ENCODE measurements at regions not wholly inside any gene's neighbourhood (a gene's known extent, or its start where the extent isn't known, plus 50 kb on each side); places are given as distances from the start of the nearest gene placed in this dataset.
"Not testable (repeated sequence)": the region's sequence is repeated elsewhere in the genome, so short reads cannot be mapped to it uniquely, and the experiment has no call there.

- no peak overlapping the region for H2BK12ac ChIP-seq (ENCODE audit: low read length)
- no peak overlapping the region for H2AFZ ChIP-seq (ENCODE audit: low read length)
- H3K27me3 ChIP-seq (ENCODE audit: control insufficient read depth in 3 of 3, insufficient read depth in 3 of 3, low read depth in 1 of 3, low read length in 3 of 3), result peaks cover 0 to 12% (median 0%) of the 10 kb centered on the region in 3 experiments
- H3K14ac ChIP-seq (ENCODE audit: low read length), result no peak overlapping the region
- H2BK15ac ChIP-seq (ENCODE audit: low read length), result no peak overlapping the region
- no peaks in the 10 kb centered on the region for H3K4me1 ChIP-seq (ENCODE audit: control insufficient read depth in 2 of 2, insufficient read depth in 1 of 2, low read depth in 1 of 2, low read length in 2 of 2)
- no peak overlapping the region for H3K4me2 ChIP-seq (ENCODE audit: insufficient read depth, low read length, poor library complexity, severe bottlenecking)
- WGBS, 2 donors (ENCODE audit: extremely low coverage in 2 of 2, insufficient read length in 2 of 2, insufficient replicate concordance in 1 of 2), result no CpG with 5 or more reads among the region's 4 CpGs
- no peak overlapping the region for H4K91ac ChIP-seq (ENCODE audit: low read depth, low read length, poor library complexity)
- H3K4ac ChIP-seq (ENCODE audit: low read length), result no peak overlapping the region
- H2AK5ac ChIP-seq (ENCODE audit: low read depth, low read length), result no peak overlapping the region
- no peaks in the 10 kb centered on the region for H3K36me3 ChIP-seq (replicated peaks in 1 of 2; ENCODE audit: control insufficient read depth in 2 of 2, insufficient read depth in 2 of 2, low read length in 2 of 2)
- H3K79me1 ChIP-seq (ENCODE audit: low read depth, low read length), result no peaks in the 10 kb centered on the region
- no peak overlapping the region for H4K8ac ChIP-seq (ENCODE audit: low read depth, low read length)
- H2BK120ac ChIP-seq (ENCODE audit: low read depth, low read length), result no peak overlapping the region
- H3K27ac ChIP-seq (replicated peaks; ENCODE audit: low read length), result no peak overlapping the region
- H2BK5ac ChIP-seq (ENCODE audit: low read length), result no peak overlapping the region
- DNase-seq (ENCODE audit: low spot score), result no peak
- no peak overlapping the region for H3K23ac ChIP-seq (ENCODE audit: low read depth, low read length, poor library complexity)
- no peak overlapping the region for H3K18ac ChIP-seq (ENCODE audit: low read length)
- H3K4me3 ChIP-seq (ENCODE audit: low read length in 2 of 2), result no peak overlapping the region
- peaks cover 0 to 4% of the 10 kb centered on the region in 2 donors for H3K9me3 ChIP-seq (replicated peaks in 1 of 2; ENCODE audit: control insufficient read depth in 2 of 2, insufficient read depth in 1 of 2, low read depth in 1 of 2, low read length in 2 of 2)
- H3K9ac ChIP-seq (ENCODE audit: low read depth, low read length, poor library complexity), result no peak overlapping the region
Observed at GRCh38 chr9:97791542-97791941, 61.5 kb upstream of the FOXE1 start.

- H3K27ac ChIP-seq (replicated peaks; ENCODE audit: low read length), result no peak overlapping the region
- no CpG with 5 or more reads among the region's 1 CpG for WGBS, 2 donors (ENCODE audit: extremely low coverage in 2 of 2, insufficient read length in 2 of 2, insufficient replicate concordance in 1 of 2)
- no peak for DNase-seq (ENCODE audit: low spot score)
Observed at GRCh38 chr9:97793067-97793466, 60.0 kb upstream of the FOXE1 start.

GRCh38 chr9:97794666-97795065 is 58.4 kb upstream of the FOXE1 start:
- Histone ChIP-seq H3K18ac (ENCODE audit: low read length) (no peak overlapping the region), H2BK15ac (ENCODE audit: low read length) (no peak overlapping the region), H3K23ac (ENCODE audit: low read depth, low read length, poor library complexity) (no peak overlapping the region), H3K4me3 (ENCODE audit: low read length in 2 of 2) (peak overlapping the region in 1 of 2 donors; percentile 11), H3K4me2 (ENCODE audit: insufficient read depth, low read length, poor library complexity, severe bottlenecking) (no peak overlapping the region), H3K27ac (replicated peaks; ENCODE audit: low read length) (no peak overlapping the region), H2BK12ac (ENCODE audit: low read length) (no peak overlapping the region), H3K36me3 (replicated peaks in 1 of 2; ENCODE audit: control insufficient read depth in 2 of 2, insufficient read depth in 2 of 2, low read length in 2 of 2) (no peaks in the 10 kb centered on the region), H3K9ac (ENCODE audit: low read depth, low read length, poor library complexity) (no peak overlapping the region), H3K79me1 (ENCODE audit: low read depth, low read length) (no peaks in the 10 kb centered on the region), H2BK5ac (ENCODE audit: low read length) (no peak overlapping the region), H3K27me3 (ENCODE audit: control insufficient read depth in 3 of 3, insufficient read depth in 3 of 3, low read depth in 1 of 3, low read length in 3 of 3) (peaks cover 0 to 5% (median 0%) of the 10 kb centered on the region in 3 experiments), H3K4me1 (ENCODE audit: control insufficient read depth in 2 of 2, insufficient read depth in 1 of 2, low read depth in 1 of 2, low read length in 2 of 2) (no peaks in the 10 kb centered on the region), H2AK5ac (ENCODE audit: low read depth, low read length) (no peak overlapping the region), H3K14ac (ENCODE audit: low read length) (no peak overlapping the region), H2BK120ac (ENCODE audit: low read depth, low read length) (no peak overlapping the region), H4K8ac (ENCODE audit: low read depth, low read length) (no peak overlapping the region), H2AFZ (ENCODE audit: low read length) (no peak overlapping the region), H3K9me3 (replicated peaks in 1 of 2; ENCODE audit: control insufficient read depth in 2 of 2, insufficient read depth in 1 of 2, low read depth in 1 of 2, low read length in 2 of 2) (peaks cover 0 to 4% of the 10 kb centered on the region in 2 donors), H4K91ac (ENCODE audit: low read depth, low read length, poor library complexity) (no peak overlapping the region), H3K4ac (ENCODE audit: low read length) (no peak overlapping the region)
- no peak for DNase-seq (ENCODE audit: low spot score)
- WGBS, 2 donors (ENCODE audit: extremely low coverage in 2 of 2, insufficient read length in 2 of 2, insufficient replicate concordance in 1 of 2), result no CpG with 5 or more reads among the region's 1 CpG

More at GRCh38 chr9:97793067-97793466, 60.0 kb upstream of the FOXE1 start:
- Histone ChIP-seq H4K91ac (ENCODE audit: low read depth, low read length, poor library complexity) (no peak overlapping the region), H2BK15ac (ENCODE audit: low read length) (no peak overlapping the region), H3K4me2 (ENCODE audit: insufficient read depth, low read length, poor library complexity, severe bottlenecking) (no peak overlapping the region), H3K9ac (ENCODE audit: low read depth, low read length, poor library complexity) (no peak overlapping the region), H2BK5ac (ENCODE audit: low read length) (no peak overlapping the region), H2AFZ (ENCODE audit: low read length) (no peak overlapping the region), H3K23ac (ENCODE audit: low read depth, low read length, poor library complexity) (no peak overlapping the region), H3K4me3 (ENCODE audit: low read length in 2 of 2) (no peak overlapping the region), H3K4ac (ENCODE audit: low read length) (no peak overlapping the region), H3K36me3 (replicated peaks in 1 of 2; ENCODE audit: control insufficient read depth in 2 of 2, insufficient read depth in 2 of 2, low read length in 2 of 2) (no peaks in the 10 kb centered on the region), H4K8ac (ENCODE audit: low read depth, low read length) (no peak overlapping the region), H2BK120ac (ENCODE audit: low read depth, low read length) (no peak overlapping the region), H2BK12ac (ENCODE audit: low read length) (no peak overlapping the region), H3K18ac (ENCODE audit: low read length) (no peak overlapping the region), H3K9me3 (replicated peaks in 1 of 2; ENCODE audit: control insufficient read depth in 2 of 2, insufficient read depth in 1 of 2, low read depth in 1 of 2, low read length in 2 of 2) (peaks cover 0 to 4% of the 10 kb centered on the region in 2 donors), H3K79me1 (ENCODE audit: low read depth, low read length) (no peaks in the 10 kb centered on the region), H2AK5ac (ENCODE audit: low read depth, low read length) (no peak overlapping the region), H3K14ac (ENCODE audit: low read length) (no peak overlapping the region), H3K4me1 (ENCODE audit: control insufficient read depth in 2 of 2, insufficient read depth in 1 of 2, low read depth in 1 of 2, low read length in 2 of 2) (no peaks in the 10 kb centered on the region), H3K27me3 (ENCODE audit: control insufficient read depth in 3 of 3, insufficient read depth in 3 of 3, low read depth in 1 of 3, low read length in 3 of 3) (peaks cover 0 to 5% (median 0%) of the 10 kb centered on the region in 3 experiments)

- no CpG with 5 or more reads among the region's 30 CpGs for WGBS, 2 donors (ENCODE audit: extremely low coverage in 2 of 2, insufficient read length in 2 of 2, insufficient replicate concordance in 1 of 2)
- not testable (repeated sequence) for H3K9me3 ChIP-seq (replicated peaks in 1 of 2; ENCODE audit: control insufficient read depth in 2 of 2, insufficient read depth in 1 of 2, low read depth in 1 of 2, low read length in 2 of 2); H2BK12ac ChIP-seq (ENCODE audit: low read length); H3K9ac ChIP-seq (ENCODE audit: low read depth, low read length, poor library complexity); H2BK5ac ChIP-seq (ENCODE audit: low read length); H3K23ac ChIP-seq (ENCODE audit: low read depth, low read length, poor library complexity); H3K27me3 ChIP-seq (ENCODE audit: control insufficient read depth in 3 of 3, insufficient read depth in 3 of 3, low read depth in 1 of 3, low read length in 3 of 3); H4K8ac ChIP-seq (ENCODE audit: low read depth, low read length); H3K27ac ChIP-seq (replicated peaks; ENCODE audit: low read length); H3K4me1 ChIP-seq (ENCODE audit: control insufficient read depth in 2 of 2, insufficient read depth in 1 of 2, low read depth in 1 of 2, low read length in 2 of 2); H3K79me1 ChIP-seq (ENCODE audit: low read depth, low read length); H3K36me3 ChIP-seq (replicated peaks in 1 of 2; ENCODE audit: control insufficient read depth in 2 of 2, insufficient read depth in 2 of 2, low read length in 2 of 2); H3K4me2 ChIP-seq (ENCODE audit: insufficient read depth, low read length, poor library complexity, severe bottlenecking); H3K4me3 ChIP-seq (ENCODE audit: low read length in 2 of 2); H3K4ac ChIP-seq (ENCODE audit: low read length); H3K14ac ChIP-seq (ENCODE audit: low read length); H4K91ac ChIP-seq (ENCODE audit: low read depth, low read length, poor library complexity); H2BK120ac ChIP-seq (ENCODE audit: low read depth, low read length); DNase-seq (ENCODE audit: low spot score); H2AK5ac ChIP-seq (ENCODE audit: low read depth, low read length); H2AFZ ChIP-seq (ENCODE audit: low read length); H3K18ac ChIP-seq (ENCODE audit: low read length); H2BK15ac ChIP-seq (ENCODE audit: low read length)
Observed at GRCh38 chr9:97796176-97796575, 56.9 kb upstream of the FOXE1 start.

Data from neuronal stem cell (in vitro differentiated cells).